RWPE1 (cell line): ENCODE measurements at regions not wholly inside any gene's neighbourhood (a gene's known extent, or its start where the extent isn't known, plus 50 kb on each side); places are given as distances from the start of the nearest gene placed in this dataset.
A peak's percentile ranks its signal among the peaks of the same experiment; 100 is the strongest.

Source experiments
- CTCF ChIA-PET: fragments of 350-600 bp; sonication (Branson Sonifier 250); formaldehyde crosslinking; extraction: SDS; loops from one replicate; lab custom pipeline; 2021; lab: Yijun Ruan, JAX
- POLR2A ChIA-PET: fragments of 400-600 bp; formaldehyde crosslinking; extraction: SDS; loops from one replicate; lab custom pipeline; 2020; ENCODE audit warnings: antibody characterized with exemption; ENCODE audit not compliant: low non-redundant PET; lab: Yijun Ruan, JAX
- DNase-seq: peaks from one replicate; pipeline ENCODE4 v3.0.0; 2012; ENCODE audit warnings: low spot score
- H3K27ac ChIP-seq: fragments of 450-650 bp; 2 replicates; pipeline ENCODE4 v1.5.1; 2017
- TF ChIP-seq, protein P1 (sequence below): fragments of 450-650 bp; conservative IDR thresholded peaks from 2 replicates; pipeline ENCODE4 v1.5.1; 2017; ENCODE audit warnings: low read depth, mild to moderate bottlenecking

DNA sequence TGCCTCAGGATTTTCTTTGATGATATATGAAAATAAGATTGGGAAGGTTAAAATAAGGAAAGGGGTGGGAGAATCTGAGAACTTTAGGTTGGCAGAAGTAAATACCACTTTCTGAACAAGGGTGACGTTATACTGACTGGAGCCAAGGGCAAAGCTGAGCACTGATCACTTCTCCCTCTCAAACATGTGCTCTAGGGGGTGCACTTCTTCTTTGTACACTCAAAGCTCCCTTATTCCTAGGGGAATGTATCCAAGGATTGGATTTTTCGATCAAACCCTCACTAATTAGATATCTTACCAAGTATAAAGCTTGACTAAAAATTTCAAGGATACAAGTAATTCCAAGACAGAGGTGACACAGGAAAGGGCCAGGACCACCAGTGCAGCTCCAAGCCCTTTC is 243.9 kb upstream of the UMPS start:
- TF ChIP-seq, protein P1, sequence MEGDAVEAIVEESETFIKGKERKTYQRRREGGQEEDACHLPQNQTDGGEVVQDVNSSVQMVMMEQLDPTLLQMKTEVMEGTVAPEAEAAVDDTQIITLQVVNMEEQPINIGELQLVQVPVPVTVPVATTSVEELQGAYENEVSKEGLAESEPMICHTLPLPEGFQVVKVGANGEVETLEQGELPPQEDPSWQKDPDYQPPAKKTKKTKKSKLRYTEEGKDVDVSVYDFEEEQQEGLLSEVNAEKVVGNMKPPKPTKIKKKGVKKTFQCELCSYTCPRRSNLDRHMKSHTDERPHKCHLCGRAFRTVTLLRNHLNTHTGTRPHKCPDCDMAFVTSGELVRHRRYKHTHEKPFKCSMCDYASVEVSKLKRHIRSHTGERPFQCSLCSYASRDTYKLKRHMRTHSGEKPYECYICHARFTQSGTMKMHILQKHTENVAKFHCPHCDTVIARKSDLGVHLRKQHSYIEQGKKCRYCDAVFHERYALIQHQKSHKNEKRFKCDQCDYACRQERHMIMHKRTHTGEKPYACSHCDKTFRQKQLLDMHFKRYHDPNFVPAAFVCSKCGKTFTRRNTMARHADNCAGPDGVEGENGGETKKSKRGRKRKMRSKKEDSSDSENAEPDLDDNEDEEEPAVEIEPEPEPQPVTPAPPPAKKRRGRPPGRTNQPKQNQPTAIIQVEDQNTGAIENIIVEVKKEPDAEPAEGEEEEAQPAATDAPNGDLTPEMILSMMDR, result no peak
- POLR2A ChIA-PET, result no interaction called here
- no peak overlapping the region for H3K27ac ChIP-seq
- CTCF ChIA-PET, result interaction anchor here (1.0 kb wide), 1 partner anchor 9 kb away, joined by 3 read pairs; no protein-coding TSS in a partner anchor
- DNase-seq, result no peak

DNA sequence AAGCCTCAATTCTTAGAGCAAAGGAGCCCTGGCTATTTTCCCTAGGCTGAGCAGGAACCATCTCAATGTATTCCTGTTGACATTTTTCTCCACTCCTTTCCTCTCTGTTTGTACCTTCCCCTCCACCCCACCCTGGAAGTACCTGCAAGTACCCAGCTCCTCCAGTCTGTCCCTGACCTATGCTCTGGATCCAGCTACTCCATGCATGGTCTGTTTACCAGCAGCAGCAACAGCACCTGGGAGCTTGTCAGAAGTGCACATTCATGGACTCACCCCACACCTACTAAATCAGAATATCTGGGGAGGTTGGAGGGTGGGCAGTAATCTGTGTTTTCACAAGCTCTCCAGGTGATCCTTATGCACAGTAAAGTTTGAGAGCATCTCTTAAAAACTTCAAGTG is 240.7 kb upstream of the UMPS start:
- TF ChIP-seq, protein P1, result no peak
- ChIA-PET CTCF (interaction anchor here (0.5 to 1.6 kb wide), 3 partner anchors 21 to 208 kb away, joined by 3 to 6 read pairs (median 5); no protein-coding TSS in a partner anchor), POLR2A (no interaction called here)
- DNase-seq, result no peak
- no peak overlapping the region for H3K27ac ChIP-seq

DNA sequence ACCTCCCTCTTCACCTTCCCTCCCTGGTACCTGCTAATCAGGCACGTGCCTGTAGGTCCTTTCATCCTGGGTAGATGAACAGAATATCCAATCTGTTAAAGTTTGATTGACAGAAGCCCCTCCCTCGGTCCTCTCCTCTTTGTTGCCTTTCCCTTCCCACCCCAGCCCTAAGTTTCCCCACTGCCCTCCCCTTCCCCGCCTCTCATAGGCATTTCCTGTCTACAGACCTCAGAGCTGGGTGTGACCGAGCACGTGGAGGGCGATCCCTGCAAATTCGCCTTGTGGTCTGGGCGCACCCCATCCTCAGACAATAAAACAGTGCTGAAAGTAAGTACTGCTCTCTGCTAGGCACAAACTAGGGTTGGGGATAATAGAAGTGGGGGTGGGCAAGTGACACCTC is 239.2 kb upstream of the UMPS start:
- TF ChIP-seq, protein P1, result no peak
- no peak overlapping the region for H3K27ac ChIP-seq
- ChIA-PET POLR2A (no interaction called here), CTCF (interaction anchor here (0.7 kb wide), 1 partner anchor 59 kb away, joined by 5 read pairs; no protein-coding TSS in a partner anchor)
- DNase-seq, result no peak

DNA sequence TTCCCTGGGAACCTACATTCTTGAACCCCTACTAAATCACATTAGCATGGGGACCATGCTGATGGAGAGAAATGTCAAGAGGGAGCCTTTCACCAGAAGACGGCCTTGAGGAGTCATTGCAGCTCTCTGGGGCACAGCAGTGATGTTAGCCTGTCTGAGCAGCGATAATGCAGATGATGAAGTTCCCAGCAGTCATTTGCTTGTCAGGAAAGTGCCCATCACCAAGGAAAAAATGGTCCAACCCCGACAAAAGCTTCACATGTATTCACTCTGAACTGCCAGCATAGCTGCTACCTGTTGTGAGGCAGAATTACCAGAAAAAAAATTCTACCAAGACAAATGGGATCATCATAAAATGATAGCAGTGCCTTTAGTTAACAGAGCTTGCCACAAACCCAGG is 238.4 kb upstream of the UMPS start:
- TF ChIP-seq, protein P1, result no peak
- ChIA-PET CTCF (interaction anchor here (1.1 kb wide), 1 partner anchor 12 kb away, joined by 3 read pairs; no protein-coding TSS in a partner anchor), POLR2A (no interaction called here)
- DNase-seq, result no peak
- no peak overlapping the region for H3K27ac ChIP-seq

DNA sequence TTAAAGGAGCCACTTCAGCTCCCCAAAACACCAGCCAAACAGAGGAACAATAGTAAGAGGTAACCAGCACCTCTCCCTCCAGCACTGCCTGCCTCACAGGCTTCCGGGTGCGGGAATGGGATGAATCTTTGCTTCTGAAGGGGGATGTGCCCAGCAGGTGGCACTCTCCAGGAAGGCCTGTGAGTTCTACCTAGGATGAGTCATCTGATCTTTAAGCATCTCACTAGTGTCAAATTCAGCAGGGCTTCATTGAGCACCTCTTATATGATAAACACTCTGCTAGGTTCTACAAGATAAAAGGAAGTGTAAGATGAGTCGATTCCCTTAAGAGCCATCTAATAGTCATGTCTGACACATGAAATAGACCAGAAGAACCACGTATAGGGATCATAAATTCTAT is 237.4 kb upstream of the UMPS start:
- TF ChIP-seq, protein P1, result peak; percentile 20; the same call in 1 of the 2 replicates
- CTCF ChIA-PET, result interaction anchor here (1.1 kb wide), 1 partner anchor 11 kb away, joined by 3 read pairs; no protein-coding TSS in a partner anchor
- DNase-seq, result peak; percentile 92
- POLR2A ChIA-PET, result no interaction called here
- no peak overlapping the region for H3K27ac ChIP-seq

DNA sequence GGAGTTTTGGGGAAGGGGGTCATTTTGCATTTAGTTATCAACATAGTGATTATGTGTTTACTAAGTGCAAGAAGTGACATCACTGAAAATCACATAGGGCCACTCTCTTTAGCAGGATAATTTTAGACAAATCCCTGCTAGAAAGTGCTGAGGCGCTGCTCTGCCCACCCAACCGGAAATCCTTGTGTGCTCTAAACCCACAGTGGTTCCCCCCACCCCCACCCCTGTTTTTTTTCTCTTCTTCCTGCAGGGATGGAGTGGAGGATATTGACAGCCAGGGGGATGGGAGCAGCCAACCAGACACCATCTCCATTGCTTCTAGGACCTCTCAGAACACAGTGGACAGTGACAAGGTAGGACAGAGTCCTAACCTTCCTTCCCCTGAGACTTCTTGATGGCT is 234.2 kb upstream of the UMPS start:
- ChIA-PET POLR2A (no interaction called here), CTCF (no interaction called here)
- TF ChIP-seq, protein P1, result no peak
- no peak for DNase-seq
- H3K27ac ChIP-seq, result no peak overlapping the region

DNA sequence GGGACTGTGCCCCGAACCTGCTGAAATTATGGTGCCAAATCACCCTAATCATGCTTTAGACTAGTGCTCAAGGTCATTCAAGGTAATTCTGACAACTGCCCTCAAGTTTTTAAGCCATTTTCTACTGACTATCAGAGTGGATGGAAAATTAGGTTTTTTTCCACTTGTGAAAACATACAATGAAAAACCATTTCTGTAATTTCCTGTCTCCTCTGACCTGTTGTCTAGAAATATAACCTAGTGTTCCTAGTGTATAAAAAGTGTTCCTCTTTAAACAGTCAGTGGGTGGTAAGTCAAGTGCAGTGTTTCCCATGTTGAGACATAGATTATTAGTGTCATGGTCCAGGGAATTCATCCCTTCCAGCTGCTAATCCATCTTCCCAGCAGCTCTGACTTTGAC is 232.8 kb upstream of the UMPS start:
- DNase-seq, result no peak
- POLR2A ChIA-PET, result no interaction called here

More for the DNA sequence above, 232.8 kb upstream of the UMPS start:
- TF ChIP-seq, protein P1, result no peak
- H3K27ac ChIP-seq, result no peak overlapping the region
- CTCF ChIA-PET, result no interaction called here
